H9 (cell line): ENCODE measurements at regions not wholly inside any gene's neighbourhood (a gene's known extent, or its start where the extent isn't known, plus 50 kb on each side); places are given as distances from the start of the nearest gene placed in this dataset.

ENCODE experiments used
- DNase-seq: peaks from one replicate; pipeline ENCODE4 v3.0.0-alpha.2; 2017
- H2AFZ ChIP-seq: one replicate; pipeline ENCODE4 v1.6.1; 2013; ENCODE audit warnings: mild to moderate bottlenecking, low read length, control low read depth, moderate library complexity
- H2AK5ac ChIP-seq: 2 replicates; pipeline ENCODE4 v1.6.1; 2013; ENCODE audit warnings: low read length, control low read depth, mixed read lengths; ENCODE audit not compliant: insufficient read length
- H2BK120ac ChIP-seq: one replicate; pipeline ENCODE4 v1.6.1; 2013; ENCODE audit warnings: low read depth, mild to moderate bottlenecking, low read length, control low read depth, inconsistent platforms; ENCODE audit not compliant: poor library complexity, severe bottlenecking
- H2BK12ac ChIP-seq: 2 replicates; pipeline ENCODE4 v1.6.1; 2013; ENCODE audit warnings: low read length, control low read depth, mixed read lengths, low read depth; ENCODE audit not compliant: insufficient read length
- H2BK15ac ChIP-seq: 2 replicates; pipeline ENCODE4 v1.6.1; 2013; ENCODE audit warnings: low read depth, low read length, control low read depth
- H2BK20ac ChIP-seq: one replicate; pipeline ENCODE4 v1.6.1; 2013; ENCODE audit warnings: low read depth, mild to moderate bottlenecking, low read length, control low read depth, inconsistent platforms; ENCODE audit not compliant: poor library complexity, severe bottlenecking
- H2BK5ac ChIP-seq: 2 replicates; pipeline ENCODE4 v1.6.1; 2013; ENCODE audit warnings: low read length, control low read depth, mixed read lengths; ENCODE audit not compliant: insufficient read length
- H3K14ac ChIP-seq: 2 replicates; pipeline ENCODE4 v1.6.1; 2013; ENCODE audit warnings: low read length, control low read depth; ENCODE audit not compliant: insufficient read depth
- H3K18ac ChIP-seq: 2 replicates; pipeline ENCODE4 v1.6.1; 2013; ENCODE audit warnings: low read depth, mild to moderate bottlenecking, mixed read lengths, low read length, control low read depth; ENCODE audit not compliant: insufficient read length
- H3K23ac ChIP-seq: 2 replicates; pipeline ENCODE4 v1.6.1; 2013; ENCODE audit warnings: low read length, control low read depth, mixed read lengths, low read depth; ENCODE audit not compliant: insufficient read length
- H3K23me2 ChIP-seq: 2 replicates; pipeline ENCODE4 v1.6.1; 2013; ENCODE audit warnings: low read depth, mild to moderate bottlenecking, mixed read lengths, low read length, control low read depth; ENCODE audit not compliant: insufficient read length, poor library complexity, severe bottlenecking
- H3K27ac ChIP-seq: 2 replicates; pipeline ENCODE4 v1.5.1; 2013; ENCODE audit warnings: low read length, control low read depth, mixed read lengths, low read depth; ENCODE audit not compliant: insufficient read length
- H3K27me3 ChIP-seq: 2 replicates; pipeline ENCODE4 v1.6.1; 2013; ENCODE audit warnings: low read length, control low read depth, inconsistent platforms; ENCODE audit not compliant: insufficient read depth
- H3K4ac ChIP-seq: 2 replicates; pipeline ENCODE4 v1.6.1; 2013; ENCODE audit warnings: low read depth, mild to moderate bottlenecking, control low read depth, inconsistent platforms, low read length, moderate library complexity
- H3K4me1 ChIP-seq: 2 replicates; pipeline ENCODE4 v1.6.1; 2013; ENCODE audit warnings: low read length, control low read depth, inconsistent platforms; ENCODE audit not compliant: insufficient read depth
- H3K4me2 ChIP-seq: 2 replicates; pipeline ENCODE4 v1.6.1; 2013; ENCODE audit warnings: low read length, control low read depth, mixed read lengths; ENCODE audit not compliant: insufficient read length, insufficient read depth
- H3K56ac ChIP-seq: 2 replicates; pipeline ENCODE4 v1.6.1; 2013; ENCODE audit warnings: low read depth, mild to moderate bottlenecking, mixed read lengths, low read length, control low read depth; ENCODE audit not compliant: insufficient read length
- H3K79me1 ChIP-seq: 2 replicates; pipeline ENCODE4 v1.6.1; 2013; ENCODE audit warnings: low read depth, mild to moderate bottlenecking, moderate library complexity, low read length, control low read depth, inconsistent platforms; ENCODE audit not compliant: insufficient read depth, poor library complexity, severe bottlenecking
- H3K79me2 ChIP-seq: 2 replicates; pipeline ENCODE4 v1.6.1; 2013; ENCODE audit warnings: low read length, control low read depth, inconsistent platforms; ENCODE audit not compliant: insufficient read depth
- H3K9ac ChIP-seq: 2 replicates; pipeline ENCODE4 v1.6.1; 2013; ENCODE audit warnings: low read length, control low read depth, mixed read lengths; ENCODE audit not compliant: insufficient read length; ENCODE audit errors: extremely low read depth
- H3K9me3 ChIP-seq: one replicate; pipeline ENCODE4 v1.6.1; 2013; ENCODE audit warnings: low read depth, low read length, inconsistent platforms; ENCODE audit not compliant: control insufficient read depth
- H3T11ph ChIP-seq: one replicate; pipeline ENCODE4 v1.6.1; 2013; ENCODE audit warnings: mild to moderate bottlenecking, low read length, control low read depth, inconsistent platforms
- H4K20me1 ChIP-seq: one replicate; pipeline ENCODE4 v1.6.1; 2013; ENCODE audit not compliant: control insufficient read depth, insufficient read length, insufficient read depth
- H4K5ac ChIP-seq: 2 replicates; pipeline ENCODE4 v1.6.1; 2013; ENCODE audit warnings: low read depth, mild to moderate bottlenecking, mixed read lengths, low read length, control low read depth; ENCODE audit not compliant: insufficient read length
- H4K8ac ChIP-seq: replicated peaks from 2 replicates; pipeline ENCODE4 v1.6.1; 2013; ENCODE audit warnings: low read length, control low read depth, mixed read lengths, low read depth; ENCODE audit not compliant: insufficient read length
- H4K91ac ChIP-seq: 2 replicates; pipeline ENCODE4 v1.6.1; 2013; ENCODE audit warnings: low read depth, mild to moderate bottlenecking, moderate library complexity, mixed read lengths, low read length, control low read depth; ENCODE audit not compliant: insufficient read length
- H3K27ac Mint-ChIP-seq, 3 experiments: 2 replicates in 2 of 3; 3 replicates in 1 of 3; pipeline ENCODE4 v1.8.0; 2020 to 2021; ENCODE audit warnings: mixed read lengths in 3 of 3, mild to moderate bottlenecking in 1 of 3, moderate library complexity in 1 of 3
- H3K27me3 Mint-ChIP-seq: 2 replicates; pipeline ENCODE4 v1.8.0; 2021; ENCODE audit warnings: low read depth, mild to moderate bottlenecking, moderate library complexity, mixed read lengths
- H3K36me3 Mint-ChIP-seq, 3 experiments: 2 replicates in 2 of 3; 3 replicates in 1 of 3; pipeline ENCODE4 v1.8.0; 2020 to 2021; ENCODE audit warnings: low read depth in 3 of 3, mixed read lengths in 3 of 3; ENCODE audit not compliant: insufficient read depth in 1 of 3
- H3K4me1 Mint-ChIP-seq, 2 experiments: 2 replicates each; pipeline ENCODE4 v1.8.0; 2020; ENCODE audit warnings: mixed read lengths in 2 of 2
- H3K4me3 Mint-ChIP-seq, 2 experiments: 2 replicates in 1 of 2; 3 replicates in 1 of 2; pipeline ENCODE4 v1.8.0; 2020 to 2021; ENCODE audit warnings: mild to moderate bottlenecking in 2 of 2, mixed read lengths in 2 of 2, moderate library complexity in 1 of 2
- H3K9me3 Mint-ChIP-seq, 2 experiments: 2 replicates in 1 of 2; 3 replicates in 1 of 2; pipeline ENCODE4 v1.8.0; 2020; ENCODE audit warnings: mild to moderate bottlenecking in 2 of 2, mixed read lengths in 2 of 2, moderate library complexity in 1 of 2
- WGBS: extraction: QIAGEN DNeasy Blood & Tissue Kit; methylation state at CpG from one replicate; pipeline ENCODE4 v1.1.7; 2013; ENCODE audit warnings: missing lambda C conversion rate, low lambda C conversion rate, mixed read lengths; ENCODE audit not compliant: insufficient read length; ENCODE audit errors: extremely low coverage; 5-methylcytosine and 5-hydroxymethylcytosine counted together
- TF ChIP-seq, protein P1 (sequence below): fragments of 200-600 bp; sonication (generic); conservative IDR thresholded peaks from 3 replicates; pipeline ENCODE4 v1.8.0; 2021; ENCODE audit warnings: antibody characterized with exemption, mild to moderate bottlenecking

- DNase-seq: no peak
- H3T11ph ChIP-seq: no peak overlapping the region
These were observed 1912.1 kb downstream of the STIM2 start for GRCh38 chr4:28772788-28773187.

More at GRCh38 chr4:28772788-28773187, 1912.1 kb downstream of the STIM2 start:
- H3K27me3 ChIP-seq: no peaks in the 10 kb centered on the region
- H3K4me1 ChIP-seq: no peaks in the 10 kb centered on the region
- H3K23ac ChIP-seq: no peak overlapping the region
- no peak overlapping the region for H3K9ac ChIP-seq
- H4K20me1 ChIP-seq: no peaks in the 10 kb centered on the region
- H3K56ac ChIP-seq: no peak overlapping the region
- H4K91ac ChIP-seq: no peak overlapping the region
- H4K8ac ChIP-seq: no peak overlapping the region
- no peak overlapping the region for H4K5ac ChIP-seq
- no peaks in the 10 kb centered on the region for H3K9me3 ChIP-seq
- H3K23me2 ChIP-seq: no peaks in the 10 kb centered on the region
- no CpG with 5 or more reads among the region's 2 CpGs for WGBS
- H3K9me3 Mint-ChIP-seq: peaks cover 3 to 6% of the 10 kb centered on the region in 2 experiments; a peak in 3 of 5 replicates
- H3K4me3 Mint-ChIP-seq: no peak overlapping the region
- H2AFZ ChIP-seq: no peak overlapping the region
- no peak overlapping the region for H3K27ac ChIP-seq
- no peak overlapping the region for H3K27ac Mint-ChIP-seq
- TF ChIP-seq, protein P1, sequence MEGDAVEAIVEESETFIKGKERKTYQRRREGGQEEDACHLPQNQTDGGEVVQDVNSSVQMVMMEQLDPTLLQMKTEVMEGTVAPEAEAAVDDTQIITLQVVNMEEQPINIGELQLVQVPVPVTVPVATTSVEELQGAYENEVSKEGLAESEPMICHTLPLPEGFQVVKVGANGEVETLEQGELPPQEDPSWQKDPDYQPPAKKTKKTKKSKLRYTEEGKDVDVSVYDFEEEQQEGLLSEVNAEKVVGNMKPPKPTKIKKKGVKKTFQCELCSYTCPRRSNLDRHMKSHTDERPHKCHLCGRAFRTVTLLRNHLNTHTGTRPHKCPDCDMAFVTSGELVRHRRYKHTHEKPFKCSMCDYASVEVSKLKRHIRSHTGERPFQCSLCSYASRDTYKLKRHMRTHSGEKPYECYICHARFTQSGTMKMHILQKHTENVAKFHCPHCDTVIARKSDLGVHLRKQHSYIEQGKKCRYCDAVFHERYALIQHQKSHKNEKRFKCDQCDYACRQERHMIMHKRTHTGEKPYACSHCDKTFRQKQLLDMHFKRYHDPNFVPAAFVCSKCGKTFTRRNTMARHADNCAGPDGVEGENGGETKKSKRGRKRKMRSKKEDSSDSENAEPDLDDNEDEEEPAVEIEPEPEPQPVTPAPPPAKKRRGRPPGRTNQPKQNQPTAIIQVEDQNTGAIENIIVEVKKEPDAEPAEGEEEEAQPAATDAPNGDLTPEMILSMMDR: no peak
- H3K27me3 Mint-ChIP-seq: no peaks in the 10 kb centered on the region
- H2BK5ac ChIP-seq: no peak overlapping the region
- no peaks in the 10 kb centered on the region for H3K79me2 ChIP-seq
- no peak overlapping the region for H3K14ac ChIP-seq
- H3K36me3 Mint-ChIP-seq: peaks cover 0 to 6% (median 3%) of the 10 kb centered on the region in 3 experiments; a peak in 2 of 7 replicates
- no peak overlapping the region for H3K4ac ChIP-seq
- no peaks in the 10 kb centered on the region for H3K79me1 ChIP-seq
- H2AK5ac ChIP-seq: no peak overlapping the region
- no peak overlapping the region for H2BK12ac ChIP-seq
- H3K18ac ChIP-seq: no peak overlapping the region
- H2BK120ac ChIP-seq: no peak overlapping the region
- H2BK20ac ChIP-seq: no peak overlapping the region
- H2BK15ac ChIP-seq: no peak overlapping the region
- H3K4me2 ChIP-seq: no peak overlapping the region
- H3K4me1 Mint-ChIP-seq: no peaks in the 10 kb centered on the region
